Smooth muscle cell (in vitro differentiated cells): ENCODE measurements at regions not wholly inside any gene's neighbourhood (a gene's known extent, or its start where the extent isn't known, plus 50 kb on each side); places are given as distances from the start of the nearest gene placed in this dataset.
A peak's percentile ranks its signal among the peaks of the same experiment; 100 is the strongest.

ENCODE experiments used
- DNase-seq: peaks from one replicate; lab custom pipeline; 2025; ENCODE audit not compliant: unreplicated experiment; lab: John Stamatoyannopoulos, UW
- H2AFZ ChIP-seq: fragments of 200-600 bp; sonication (generic); 2 replicates; pipeline ENCODE4 v1.6.0; 2016; ENCODE audit warnings: antibody characterized with exemption, low read depth, mild to moderate bottlenecking
- H3F3A ChIP-seq: fragments of 200-600 bp; sonication (generic); 2 replicates; pipeline ENCODE4 v1.6.0; 2017; ENCODE audit warnings: antibody characterized with exemption, low read depth
- H3K27ac ChIP-seq: fragments of 200-600 bp; sonication (generic); 2 replicates; pipeline ENCODE4 v1.5.1; 2016; ENCODE audit warnings: low read depth, mild to moderate bottlenecking
- H3K27me3 ChIP-seq: fragments of 200-600 bp; sonication (generic); 2 replicates; pipeline ENCODE4 v1.6.1; 2016; ENCODE audit warnings: low read depth, mild to moderate bottlenecking
- H3K36me3 ChIP-seq: fragments of 200-600 bp; sonication (generic); 2 replicates; pipeline ENCODE4 v1.5.1; 2016; ENCODE audit warnings: low read depth
- H3K4me1 ChIP-seq: fragments of 200-600 bp; sonication (generic); 2 replicates; pipeline ENCODE4 v1.5.1; 2016; ENCODE audit warnings: low read depth
- H3K4me2 ChIP-seq: fragments of 200-600 bp; sonication (generic); 2 replicates; pipeline ENCODE4 v1.6.0; 2016; ENCODE audit warnings: mild to moderate bottlenecking
- H3K4me3 ChIP-seq: fragments of 200-600 bp; sonication (generic); 2 replicates; pipeline ENCODE4 v1.5.1; 2016; ENCODE audit warnings: mild to moderate bottlenecking
- H3K79me2 ChIP-seq: fragments of 200-600 bp; sonication (generic); 2 replicates; pipeline ENCODE4 v1.6.0; 2016; ENCODE audit warnings: low read depth, mild to moderate bottlenecking
- H3K9ac ChIP-seq: fragments of 200-600 bp; sonication (generic); 2 replicates; pipeline ENCODE4 v1.6.0; 2016; ENCODE audit warnings: low read depth
- H3K9me3 ChIP-seq: fragments of 200-600 bp; sonication (generic); replicated peaks from 2 replicates; pipeline ENCODE4 v1.5.1; 2016; ENCODE audit warnings: low read depth
- H4K20me1 ChIP-seq: fragments of 200-600 bp; sonication (generic); 2 replicates; pipeline ENCODE4 v1.6.0; 2016; ENCODE audit warnings: low read depth
- CTCF ChIP-seq: fragments of 200-600 bp; sonication (generic); IDR thresholded peaks from 2 replicates; pipeline ENCODE4 v1.5.1; 2017; ENCODE audit warnings: borderline replicate concordance, mild to moderate bottlenecking, antibody characterized with exemption; ENCODE audit not compliant: insufficient read depth, poor library complexity, severe bottlenecking
- WGBS: methylation state at CpG from one replicate; pipeline ENCODE4 v1.1.7; 2016; ENCODE audit warnings: low lambda C conversion rate; 5-methylcytosine and 5-hydroxymethylcytosine counted together

DNA sequence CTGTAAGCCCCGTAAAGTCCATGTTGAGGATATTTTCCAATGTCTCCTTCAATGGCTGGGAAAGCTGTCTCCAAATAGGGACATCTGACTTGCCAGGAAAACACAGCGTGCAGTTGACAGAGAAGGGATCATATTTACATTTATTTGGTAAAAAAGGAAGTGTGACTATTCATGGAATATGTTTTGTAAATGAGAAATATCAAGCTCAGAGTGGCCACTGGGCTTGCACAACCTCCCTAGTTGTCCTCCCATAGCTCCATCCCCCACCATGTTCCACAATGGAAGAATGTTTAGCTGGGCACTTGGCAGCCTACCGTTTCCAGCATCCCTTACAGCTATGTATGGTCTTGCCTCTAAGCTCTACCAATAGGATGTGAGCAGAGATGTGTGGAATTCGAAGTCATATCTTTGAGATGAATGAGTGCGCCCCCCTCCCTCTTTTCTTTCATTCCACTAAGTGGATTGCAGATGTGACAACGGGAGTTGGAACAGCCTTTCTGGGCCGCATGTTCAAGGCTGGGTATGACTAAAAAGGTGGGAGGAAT lies 306.6 kb upstream of the ZMIZ1 start:
- Histone ChIP-seq H2AFZ (peak overlapping the region; percentile 36), H3K27me3 (no peaks in the 10 kb centered on the region), H3K4me3 (no peak overlapping the region), H3K4me2 (no peak overlapping the region), H4K20me1 (no peaks in the 10 kb centered on the region), H3K4me1 (no peaks in the 10 kb centered on the region), H3K79me2 (no peaks in the 10 kb centered on the region), H3K9me3 (no peaks in the 10 kb centered on the region), H3F3A (peaks cover 19% of the 10 kb centered on the region), H3K9ac (no peak overlapping the region), H3K27ac (no peak overlapping the region), H3K36me3 (no peaks in the 10 kb centered on the region)
- WGBS, result 92% methylated on average over 7 of the region's 7 CpGs
- DNase-seq, result no peak
- TF ChIP-seq CTCF, result no peak

DNA sequence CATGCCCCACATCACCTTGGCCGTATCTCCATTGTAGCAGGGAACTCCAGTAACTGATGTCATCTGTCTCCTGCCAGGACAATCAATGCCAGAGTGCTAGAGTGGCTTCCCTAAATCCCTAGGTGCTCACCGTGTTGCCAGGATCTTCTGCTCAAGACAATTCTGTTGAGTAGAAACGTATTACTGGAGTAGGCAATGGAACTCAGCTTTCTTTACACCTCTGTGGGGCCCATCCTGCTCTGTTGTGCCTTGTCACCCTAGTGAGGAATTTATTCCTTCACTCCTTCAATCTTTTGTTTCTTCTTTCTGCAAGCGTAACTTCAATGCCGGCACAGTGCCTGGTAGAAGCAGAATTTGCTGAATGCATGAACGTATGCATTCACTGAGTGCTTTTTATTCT lies 305.5 kb upstream of the ZMIZ1 start:
- H3K4me1 ChIP-seq, result no peaks in the 10 kb centered on the region
- DNase-seq, result no peak
- H2AFZ ChIP-seq, result peak overlapping the region; percentile 11
- 89% methylated on average over 6 of the region's 6 CpGs for WGBS
- no peaks in the 10 kb centered on the region for H3K27me3 ChIP-seq
- peak overlapping the region; percentile 15 for H3K27ac ChIP-seq
- H4K20me1 ChIP-seq, result no peaks in the 10 kb centered on the region
- H3K9me3 ChIP-seq, result no peaks in the 10 kb centered on the region
- no peaks in the 10 kb centered on the region for H3K36me3 ChIP-seq
- H3K4me2 ChIP-seq, result peak overlapping the region; percentile 13
- H3K4me3 ChIP-seq, result no peak overlapping the region
- H3F3A ChIP-seq, result peaks cover 13% of the 10 kb centered on the region
- no peak overlapping the region for H3K9ac ChIP-seq
- no peak for TF ChIP-seq CTCF
- H3K79me2 ChIP-seq, result no peaks in the 10 kb centered on the region

DNA sequence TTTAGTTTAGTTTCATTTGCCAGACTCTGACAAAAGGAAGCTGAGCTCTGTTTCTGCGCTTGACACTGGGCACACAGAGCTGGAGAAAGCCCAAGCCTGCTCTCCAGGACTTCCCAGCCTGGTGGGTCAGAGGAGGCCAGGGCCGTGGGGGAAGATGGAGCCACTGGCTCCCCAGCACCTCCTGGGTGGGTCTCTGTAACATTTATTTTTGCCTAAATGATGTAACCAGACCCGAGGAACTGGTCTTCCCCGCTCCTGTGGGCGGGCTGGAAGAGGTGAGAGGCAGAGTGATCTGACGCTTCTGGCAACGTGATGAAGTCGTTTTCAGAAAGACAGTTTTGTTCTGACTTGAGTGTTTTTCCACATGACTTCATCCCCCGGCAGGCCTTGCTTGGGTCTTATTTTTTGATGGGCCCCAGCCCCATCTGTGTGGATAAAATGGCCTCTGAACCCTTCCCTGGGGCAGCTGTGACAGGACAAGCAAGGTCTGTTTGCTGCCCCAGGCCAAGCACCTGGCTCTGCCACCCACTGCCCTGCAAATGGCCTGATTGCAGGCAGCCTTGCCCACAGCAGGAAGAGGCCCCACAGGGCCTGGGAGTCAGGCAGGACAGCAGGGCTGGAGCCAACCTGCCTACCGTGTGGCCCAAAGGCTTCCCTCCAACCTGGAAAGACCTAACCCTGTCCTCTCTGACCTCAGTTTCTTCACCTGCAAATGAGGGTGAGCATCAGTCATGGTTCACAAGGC lies 304.9 kb upstream of the ZMIZ1 start:
- H3K4me2 ChIP-seq, result peak overlapping the region; percentile 13
- no peaks in the 10 kb centered on the region for H3K4me1 ChIP-seq
- peak overlapping the region; percentile 11 for H2AFZ ChIP-seq
- H3K9me3 ChIP-seq, result no peaks in the 10 kb centered on the region
- H3K9ac ChIP-seq, result no peak overlapping the region
- H4K20me1 ChIP-seq, result no peaks in the 10 kb centered on the region
- no peak overlapping the region for H3K4me3 ChIP-seq
- H3K36me3 ChIP-seq, result no peaks in the 10 kb centered on the region
- H3K27me3 ChIP-seq, result no peaks in the 10 kb centered on the region
- peaks cover 13% of the 10 kb centered on the region for H3F3A ChIP-seq
- H3K79me2 ChIP-seq, result no peaks in the 10 kb centered on the region
- H3K27ac ChIP-seq, result peak overlapping the region; percentile 15
- 37% methylated on average over 10 of the region's 10 CpGs for WGBS
- TF ChIP-seq CTCF, result no peak
- no peak for DNase-seq

DNA sequence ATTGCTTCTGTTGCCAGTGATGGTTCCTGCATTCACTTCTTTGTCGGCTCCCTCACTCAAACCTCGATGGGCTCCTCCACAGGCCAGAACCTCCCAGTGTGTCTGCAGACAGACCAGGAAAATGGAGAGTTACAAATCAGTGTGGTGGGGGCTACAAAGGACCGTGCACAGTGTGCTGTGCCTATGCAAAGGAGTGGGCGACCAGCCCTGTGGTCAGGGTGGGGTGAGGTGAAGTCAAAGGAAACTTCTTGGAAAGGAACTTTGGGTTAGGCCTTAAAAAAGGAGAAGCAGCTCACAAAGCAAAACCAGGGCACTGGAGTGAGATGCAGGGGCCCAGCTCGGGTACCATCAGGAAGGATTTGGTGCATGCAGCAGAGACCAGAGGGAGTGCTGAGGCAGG lies 304.3 kb upstream of the ZMIZ1 start:
- no peaks in the 10 kb centered on the region for H3K4me1 ChIP-seq
- H3K9me3 ChIP-seq, result no peaks in the 10 kb centered on the region
- H3K9ac ChIP-seq, result no peak overlapping the region
- no peak for DNase-seq
- H3K36me3 ChIP-seq, result no peaks in the 10 kb centered on the region
- no peak overlapping the region for H3K4me2 ChIP-seq
- H3F3A ChIP-seq, result peaks cover 13% of the 10 kb centered on the region
- no peak overlapping the region for H2AFZ ChIP-seq
- H3K4me3 ChIP-seq, result no peak overlapping the region
- TF ChIP-seq CTCF, result no peak
- 69% methylated on average over 5 of the region's 5 CpGs for WGBS
- H3K27ac ChIP-seq, result no peak overlapping the region
- no peaks in the 10 kb centered on the region for H3K79me2 ChIP-seq
- no peaks in the 10 kb centered on the region for H4K20me1 ChIP-seq
- no peaks in the 10 kb centered on the region for H3K27me3 ChIP-seq
